ENCODE measurements at regions not wholly inside any gene's neighbourhood (a gene's known extent, or its start where the extent isn't known, plus 50 kb on each side); places are given as distances from the start of the nearest gene placed in this dataset.

- DNase-seq, result no peak
Observed at GRCh38 chr2:60603533-60604190, 50.2 kb upstream of the BCL11A start.

- no peak for DNase-seq
Observed at GRCh38 chr2:60604486-60605064, 51.1 kb upstream of the BCL11A start.

GRCh38 chr2:60605866-60606265, 52.4 kb upstream of the BCL11A start:
- no peak for DNase-seq

GRCh38 chr2:60608679-60609078, 55.2 kb upstream of the BCL11A start:
- no peak for DNase-seq

GRCh38 chr2:60612033-60612432, 58.6 kb upstream of the BCL11A start:
- no peak for DNase-seq

GRCh38 chr2:60614319-60614718, 60.9 kb upstream of the BCL11A start:
- no peak for DNase-seq

- no peak for DNase-seq
Observed at GRCh38 chr2:60621688-60622429, 68.4 kb upstream of the BCL11A start.

GRCh38 chr2:60623040-60623439, 69.6 kb upstream of the BCL11A start:
- no peak for DNase-seq

GRCh38 chr2:60627412-60627811, 74.0 kb upstream of the BCL11A start:
- no peak for DNase-seq

GRCh38 chr2:60628026-60628425, 74.6 kb upstream of the BCL11A start:
- no peak for DNase-seq

GRCh38 chr2:60628615-60629304, 75.3 kb upstream of the BCL11A start:
- no peak for DNase-seq

- DNase-seq, result no peak
Observed at GRCh38 chr2:60629305-60629662, 75.8 kb upstream of the BCL11A start.

- DNase-seq, result no peak
Observed at GRCh38 chr2:60629801-60630385, 76.4 kb upstream of the BCL11A start.

- DNase-seq, result peak; percentile 83
Observed at GRCh38 chr2:60633615-60634014, 80.2 kb upstream of the BCL11A start.

GRCh38 chr2:60634438-60634837, 81.0 kb upstream of the BCL11A start:
- no peak for DNase-seq

- peak; percentile 14 for DNase-seq
Observed at GRCh38 chr2:60641811-60642788, 88.6 kb upstream of the BCL11A start.

GRCh38 chr2:60643747-60644146, 90.3 kb upstream of the BCL11A start:
- DNase-seq, result no peak

- no peak for DNase-seq
Observed at GRCh38 chr2:60644951-60645350, 91.5 kb upstream of the BCL11A start.

- DNase-seq, result no peak
Observed at GRCh38 chr2:60648191-60648590, 94.7 kb upstream of the BCL11A start.

- DNase-seq, result no peak
Observed at GRCh38 chr2:60649721-60650120, 96.3 kb upstream of the BCL11A start.

- DNase-seq, result no peak
Observed at GRCh38 chr2:60652832-60653340, 99.4 kb upstream of the BCL11A start.

- DNase-seq, result no peak
Observed at GRCh38 chr2:60657673-60658072, 98.4 kb upstream of the PAPOLG start.
